PC-9 (cell line): ENCODE measurements at regions not wholly inside any gene's neighbourhood (a gene's known extent, or its start where the extent isn't known, plus 50 kb on each side); places are given as distances from the start of the nearest gene placed in this dataset.

ENCODE experiments used
- BruUV-seq: library from RNA; stranded (reverse); fragments of 400-500 nt; replicated peaks from 2 replicates; lab custom pipeline; 2021; lab: Mats Ljungman, UMichigan
- CTCF ChIA-PET: fragments of 300-600 bp; sonication (Branson Sonifier 250); formaldehyde crosslinking; loops from one replicate; lab custom pipeline; 2022; ENCODE audit warnings: antibody characterized with exemption; lab: Charles Lee
- POLR2A ChIA-PET: fragments of 300-600 bp; sonication (Branson Sonifier 250); formaldehyde crosslinking; loops from one replicate; lab custom pipeline; 2022; ENCODE audit warnings: antibody characterized with exemption; ENCODE audit not compliant: unreplicated experiment; lab: Charles Lee
- DNase-seq, 2 experiments: peaks; one replicate each; pipeline versions ENCODE4 v3.0.0 to v3.0.0-alpha.2; 2015 to 2022; ENCODE audit warnings: mixed read lengths in 1 of 2
- H2AFZ ChIP-seq: fragments of 200-600 bp; sonication (generic); 2 replicates; pipeline ENCODE4 v1.8.1; 2017; ENCODE audit warnings: antibody characterized with exemption
- H3F3A ChIP-seq: fragments of 200-600 bp; sonication (generic); 2 replicates; pipeline ENCODE4 v1.8.1; 2017; ENCODE audit warnings: antibody characterized with exemption, mild to moderate bottlenecking, low read depth; ENCODE audit not compliant: insufficient read depth
- H3K27ac ChIP-seq: fragments of 200-600 bp; sonication (generic); 2 replicates; pipeline ENCODE4 v1.6.1; 2016; ENCODE audit warnings: mixed run types
- H3K27me3 ChIP-seq: fragments of 200-600 bp; sonication (generic); 2 replicates; pipeline ENCODE4 v1.6.1; 2016; ENCODE audit warnings: low read depth, mixed run types; ENCODE audit not compliant: insufficient read depth
- H3K36me3 ChIP-seq: fragments of 200-600 bp; sonication (generic); 2 replicates; pipeline ENCODE4 v1.6.1; 2016; ENCODE audit warnings: low read depth, mixed run types
- H3K4me1 ChIP-seq: fragments of 200-600 bp; sonication (generic); replicated peaks from 2 replicates; pipeline ENCODE4 v1.6.1; 2016; ENCODE audit warnings: mixed run types; ENCODE audit not compliant: insufficient read depth
- H3K4me2 ChIP-seq: fragments of 200-600 bp; sonication (generic); 2 replicates; pipeline ENCODE4 v1.6.1; 2017; ENCODE audit warnings: mixed run types
- H3K4me3 ChIP-seq: fragments of 200-600 bp; sonication (generic); 2 replicates; pipeline ENCODE4 v1.6.1; 2016; ENCODE audit warnings: mixed run types
- H3K79me2 ChIP-seq: fragments of 200-600 bp; sonication (generic); 2 replicates; pipeline ENCODE4 v1.6.1; 2017; ENCODE audit warnings: low read depth, mixed run types
- H3K9me2 ChIP-seq: fragments of 200-600 bp; sonication (generic); 2 replicates; pipeline ENCODE4 v1.8.1; 2017; ENCODE audit warnings: mild to moderate bottlenecking; ENCODE audit not compliant: insufficient read depth
- H3K9me3 ChIP-seq: fragments of 200-600 bp; sonication (generic); 2 replicates; pipeline ENCODE4 v1.8.1; 2016; ENCODE audit warnings: low read depth; ENCODE audit not compliant: insufficient read depth
- H4K20me1 ChIP-seq: fragments of 200-600 bp; sonication (generic); 2 replicates; pipeline ENCODE4 v1.8.1; 2017; ENCODE audit not compliant: insufficient read depth
- EZH2 ChIP-seq: fragments of 200-600 bp; sonication (generic); IDR thresholded peaks from 2 replicates; pipeline ENCODE4 v1.8.0; 2017; ENCODE audit warnings: antibody characterized with exemption, low read depth
- intact Hi-C: fragments of 100-400 bp; cut with micrococcal nuclease; formaldehyde crosslinking; loops from one replicate; pipeline ENCODE4 v1.10.0; 2022; ENCODE audit not compliant: unreplicated experiment
- TF ChIP-seq, protein P1 (sequence below): fragments of 200-600 bp; sonication (generic); conservative IDR thresholded peaks from 2 replicates; pipeline ENCODE4 v1.6.1; 2017; ENCODE audit warnings: mixed run types, antibody characterized with exemption, mild to moderate bottlenecking, moderate library complexity

DNA sequence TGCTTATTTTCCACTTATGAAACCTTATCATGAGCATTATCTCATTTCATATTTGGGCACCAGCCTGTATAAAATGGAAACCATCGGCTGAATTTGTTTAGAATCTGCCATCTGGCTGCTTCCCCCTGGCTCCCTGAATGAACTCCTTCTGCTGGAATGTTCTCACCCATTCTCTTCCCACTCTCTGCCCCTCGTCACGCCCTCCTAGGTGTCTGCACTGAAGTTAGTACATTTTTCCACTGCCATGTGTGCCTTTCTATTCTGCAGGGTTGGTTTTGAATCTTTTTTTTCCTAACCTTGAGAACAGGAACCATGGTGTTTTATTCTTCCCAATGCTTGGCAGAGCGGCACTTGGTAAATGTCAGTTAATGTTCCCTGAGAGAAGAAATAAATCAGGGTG, 359.7 kb downstream of the MLLT3 start:
- ChIA-PET POLR2A (no interaction called here), CTCF (no interaction called here)
- Histone ChIP-seq H3K27me3 (no peaks in the 10 kb centered on the region), H3K27ac (no peak overlapping the region), H3K4me3 (no peak overlapping the region), H3K4me1 (no peaks in the 10 kb centered on the region), H2AFZ (no peak overlapping the region), H3K4me2 (no peak overlapping the region), H3K79me2 (no peaks in the 10 kb centered on the region), H3K36me3 (no peaks in the 10 kb centered on the region), H3K9me3 (no peaks in the 10 kb centered on the region), H3F3A (no peaks in the 10 kb centered on the region), H3K9me2 (no peaks in the 10 kb centered on the region), H4K20me1 (no peaks in the 10 kb centered on the region)
- no TSS peak for BruUV-seq
- no peak for DNase-seq
- intact Hi-C loops: no loop called here
- TF ChIP-seq, protein P1, sequence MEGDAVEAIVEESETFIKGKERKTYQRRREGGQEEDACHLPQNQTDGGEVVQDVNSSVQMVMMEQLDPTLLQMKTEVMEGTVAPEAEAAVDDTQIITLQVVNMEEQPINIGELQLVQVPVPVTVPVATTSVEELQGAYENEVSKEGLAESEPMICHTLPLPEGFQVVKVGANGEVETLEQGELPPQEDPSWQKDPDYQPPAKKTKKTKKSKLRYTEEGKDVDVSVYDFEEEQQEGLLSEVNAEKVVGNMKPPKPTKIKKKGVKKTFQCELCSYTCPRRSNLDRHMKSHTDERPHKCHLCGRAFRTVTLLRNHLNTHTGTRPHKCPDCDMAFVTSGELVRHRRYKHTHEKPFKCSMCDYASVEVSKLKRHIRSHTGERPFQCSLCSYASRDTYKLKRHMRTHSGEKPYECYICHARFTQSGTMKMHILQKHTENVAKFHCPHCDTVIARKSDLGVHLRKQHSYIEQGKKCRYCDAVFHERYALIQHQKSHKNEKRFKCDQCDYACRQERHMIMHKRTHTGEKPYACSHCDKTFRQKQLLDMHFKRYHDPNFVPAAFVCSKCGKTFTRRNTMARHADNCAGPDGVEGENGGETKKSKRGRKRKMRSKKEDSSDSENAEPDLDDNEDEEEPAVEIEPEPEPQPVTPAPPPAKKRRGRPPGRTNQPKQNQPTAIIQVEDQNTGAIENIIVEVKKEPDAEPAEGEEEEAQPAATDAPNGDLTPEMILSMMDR: no peak
- TF ChIP-seq EZH2: no peak

GRCh38 chr9:20256284-20256948, 365.9 kb downstream of the MLLT3 start:
- H3K9me2 ChIP-seq: no peaks in the 10 kb centered on the region
- no peak overlapping the region for H3K4me3 ChIP-seq
- H3K79me2 ChIP-seq: no peaks in the 10 kb centered on the region
- POLR2A ChIA-PET: no interaction called here
- no peaks in the 10 kb centered on the region for H4K20me1 ChIP-seq
- no peak for TF ChIP-seq EZH2
- TF ChIP-seq, protein P1: no peak
- no peak for DNase-seq
- no peaks in the 10 kb centered on the region for H3K27me3 ChIP-seq
- no peaks in the 10 kb centered on the region for H3K9me3 ChIP-seq
- no peaks in the 10 kb centered on the region for H3K36me3 ChIP-seq
- no peak overlapping the region for H3K27ac ChIP-seq
- H3F3A ChIP-seq: no peaks in the 10 kb centered on the region
- BruUV-seq: no TSS peak
- intact Hi-C loops: no loop called here
- CTCF ChIA-PET: no interaction called here
- H3K4me2 ChIP-seq: no peak overlapping the region
- no peaks in the 10 kb centered on the region for H3K4me1 ChIP-seq
- H2AFZ ChIP-seq: no peak overlapping the region

DNA sequence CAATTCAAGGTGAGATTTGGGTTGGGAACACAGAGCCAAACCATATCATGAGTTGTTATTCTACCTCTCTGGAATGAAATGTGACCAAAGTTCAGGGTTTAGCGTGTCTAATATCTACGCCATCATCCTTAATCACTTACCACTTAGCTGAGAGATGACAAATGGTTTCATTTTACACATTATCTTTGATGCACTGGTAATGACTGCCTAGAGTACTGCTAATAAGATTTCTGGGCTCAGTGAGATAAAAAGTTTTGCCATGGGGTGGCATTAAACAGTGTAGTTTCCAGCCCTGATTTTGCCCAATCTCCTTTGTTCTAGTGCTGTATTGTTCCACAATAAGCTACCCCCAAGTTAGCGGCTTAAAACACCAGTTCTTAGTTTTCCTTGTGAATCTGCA, 367.2 kb downstream of the MLLT3 start:
- no peak overlapping the region for H3K4me2 ChIP-seq
- H3K4me3 ChIP-seq: no peak overlapping the region
- TF ChIP-seq, protein P1: no peak
- no peak for TF ChIP-seq EZH2
- CTCF ChIA-PET: no interaction called here
- no peaks in the 10 kb centered on the region for H3F3A ChIP-seq
- no peaks in the 10 kb centered on the region for H3K36me3 ChIP-seq
- no peak for DNase-seq
- H3K27ac ChIP-seq: no peak overlapping the region
- no TSS peak for BruUV-seq
- H4K20me1 ChIP-seq: no peaks in the 10 kb centered on the region
- no peaks in the 10 kb centered on the region for H3K27me3 ChIP-seq
- H3K9me3 ChIP-seq: no peaks in the 10 kb centered on the region
- H2AFZ ChIP-seq: no peak overlapping the region
- POLR2A ChIA-PET: no interaction called here
- intact Hi-C loops: no loop called here
- no peaks in the 10 kb centered on the region for H3K4me1 ChIP-seq
- H3K79me2 ChIP-seq: no peaks in the 10 kb centered on the region
- no peaks in the 10 kb centered on the region for H3K9me2 ChIP-seq
